H9 (cell line): ENCODE measurements at regions not wholly inside any gene's neighbourhood (a gene's known extent, or its start where the extent isn't known, plus 50 kb on each side); places are given as distances from the start of the nearest gene placed in this dataset.

Experiments used
- DNase-seq: peaks from one replicate; pipeline ENCODE4 v3.0.0-alpha.2; 2017
- H2AFZ ChIP-seq: one replicate; pipeline ENCODE4 v1.6.1; 2013; ENCODE audit warnings: mild to moderate bottlenecking, low read length, control low read depth, moderate library complexity
- H2AK5ac ChIP-seq: 2 replicates; pipeline ENCODE4 v1.6.1; 2013; ENCODE audit warnings: low read length, control low read depth, mixed read lengths; ENCODE audit not compliant: insufficient read length
- H2BK120ac ChIP-seq: one replicate; pipeline ENCODE4 v1.6.1; 2013; ENCODE audit warnings: low read depth, mild to moderate bottlenecking, low read length, control low read depth, inconsistent platforms; ENCODE audit not compliant: poor library complexity, severe bottlenecking
- H2BK12ac ChIP-seq: 2 replicates; pipeline ENCODE4 v1.6.1; 2013; ENCODE audit warnings: low read length, control low read depth, mixed read lengths, low read depth; ENCODE audit not compliant: insufficient read length
- H2BK15ac ChIP-seq: 2 replicates; pipeline ENCODE4 v1.6.1; 2013; ENCODE audit warnings: low read depth, low read length, control low read depth
- H2BK20ac ChIP-seq: one replicate; pipeline ENCODE4 v1.6.1; 2013; ENCODE audit warnings: low read depth, mild to moderate bottlenecking, low read length, control low read depth, inconsistent platforms; ENCODE audit not compliant: poor library complexity, severe bottlenecking
- H2BK5ac ChIP-seq: 2 replicates; pipeline ENCODE4 v1.6.1; 2013; ENCODE audit warnings: low read length, control low read depth, mixed read lengths; ENCODE audit not compliant: insufficient read length
- H3K14ac ChIP-seq: 2 replicates; pipeline ENCODE4 v1.6.1; 2013; ENCODE audit warnings: low read length, control low read depth; ENCODE audit not compliant: insufficient read depth
- H3K18ac ChIP-seq: 2 replicates; pipeline ENCODE4 v1.6.1; 2013; ENCODE audit warnings: low read depth, mild to moderate bottlenecking, mixed read lengths, low read length, control low read depth; ENCODE audit not compliant: insufficient read length
- H3K23ac ChIP-seq: 2 replicates; pipeline ENCODE4 v1.6.1; 2013; ENCODE audit warnings: low read length, control low read depth, mixed read lengths, low read depth; ENCODE audit not compliant: insufficient read length
- H3K23me2 ChIP-seq: 2 replicates; pipeline ENCODE4 v1.6.1; 2013; ENCODE audit warnings: low read depth, mild to moderate bottlenecking, mixed read lengths, low read length, control low read depth; ENCODE audit not compliant: insufficient read length, poor library complexity, severe bottlenecking
- H3K27ac ChIP-seq: 2 replicates; pipeline ENCODE4 v1.5.1; 2013; ENCODE audit warnings: low read length, control low read depth, mixed read lengths, low read depth; ENCODE audit not compliant: insufficient read length
- H3K27me3 ChIP-seq: 2 replicates; pipeline ENCODE4 v1.6.1; 2013; ENCODE audit warnings: low read length, control low read depth, inconsistent platforms; ENCODE audit not compliant: insufficient read depth
- H3K4ac ChIP-seq: 2 replicates; pipeline ENCODE4 v1.6.1; 2013; ENCODE audit warnings: low read depth, mild to moderate bottlenecking, control low read depth, inconsistent platforms, low read length, moderate library complexity
- H3K4me1 ChIP-seq: 2 replicates; pipeline ENCODE4 v1.6.1; 2013; ENCODE audit warnings: low read length, control low read depth, inconsistent platforms; ENCODE audit not compliant: insufficient read depth
- H3K4me2 ChIP-seq: 2 replicates; pipeline ENCODE4 v1.6.1; 2013; ENCODE audit warnings: low read length, control low read depth, mixed read lengths; ENCODE audit not compliant: insufficient read length, insufficient read depth
- H3K56ac ChIP-seq: 2 replicates; pipeline ENCODE4 v1.6.1; 2013; ENCODE audit warnings: low read depth, mild to moderate bottlenecking, mixed read lengths, low read length, control low read depth; ENCODE audit not compliant: insufficient read length
- H3K79me1 ChIP-seq: 2 replicates; pipeline ENCODE4 v1.6.1; 2013; ENCODE audit warnings: low read depth, mild to moderate bottlenecking, moderate library complexity, low read length, control low read depth, inconsistent platforms; ENCODE audit not compliant: insufficient read depth, poor library complexity, severe bottlenecking
- H3K79me2 ChIP-seq: 2 replicates; pipeline ENCODE4 v1.6.1; 2013; ENCODE audit warnings: low read length, control low read depth, inconsistent platforms; ENCODE audit not compliant: insufficient read depth
- H3K9ac ChIP-seq: 2 replicates; pipeline ENCODE4 v1.6.1; 2013; ENCODE audit warnings: low read length, control low read depth, mixed read lengths; ENCODE audit not compliant: insufficient read length; ENCODE audit errors: extremely low read depth
- H3K9me3 ChIP-seq: one replicate; pipeline ENCODE4 v1.6.1; 2013; ENCODE audit warnings: low read depth, low read length, inconsistent platforms; ENCODE audit not compliant: control insufficient read depth
- H3T11ph ChIP-seq: one replicate; pipeline ENCODE4 v1.6.1; 2013; ENCODE audit warnings: mild to moderate bottlenecking, low read length, control low read depth, inconsistent platforms
- H4K20me1 ChIP-seq: one replicate; pipeline ENCODE4 v1.6.1; 2013; ENCODE audit not compliant: control insufficient read depth, insufficient read length, insufficient read depth
- H4K5ac ChIP-seq: 2 replicates; pipeline ENCODE4 v1.6.1; 2013; ENCODE audit warnings: low read depth, mild to moderate bottlenecking, mixed read lengths, low read length, control low read depth; ENCODE audit not compliant: insufficient read length
- H4K8ac ChIP-seq: replicated peaks from 2 replicates; pipeline ENCODE4 v1.6.1; 2013; ENCODE audit warnings: low read length, control low read depth, mixed read lengths, low read depth; ENCODE audit not compliant: insufficient read length
- H4K91ac ChIP-seq: 2 replicates; pipeline ENCODE4 v1.6.1; 2013; ENCODE audit warnings: low read depth, mild to moderate bottlenecking, moderate library complexity, mixed read lengths, low read length, control low read depth; ENCODE audit not compliant: insufficient read length
- H3K27ac Mint-ChIP-seq, 3 experiments: 2 replicates in 2 of 3; 3 replicates in 1 of 3; pipeline ENCODE4 v1.8.0; 2020 to 2021; ENCODE audit warnings: mixed read lengths in 3 of 3, mild to moderate bottlenecking in 1 of 3, moderate library complexity in 1 of 3
- H3K27me3 Mint-ChIP-seq: 2 replicates; pipeline ENCODE4 v1.8.0; 2021; ENCODE audit warnings: low read depth, mild to moderate bottlenecking, moderate library complexity, mixed read lengths
- H3K36me3 Mint-ChIP-seq, 3 experiments: 2 replicates in 2 of 3; 3 replicates in 1 of 3; pipeline ENCODE4 v1.8.0; 2020 to 2021; ENCODE audit warnings: low read depth in 3 of 3, mixed read lengths in 3 of 3; ENCODE audit not compliant: insufficient read depth in 1 of 3
- H3K4me1 Mint-ChIP-seq, 2 experiments: 2 replicates each; pipeline ENCODE4 v1.8.0; 2020; ENCODE audit warnings: mixed read lengths in 2 of 2
- H3K4me3 Mint-ChIP-seq, 2 experiments: 2 replicates in 1 of 2; 3 replicates in 1 of 2; pipeline ENCODE4 v1.8.0; 2020 to 2021; ENCODE audit warnings: mild to moderate bottlenecking in 2 of 2, mixed read lengths in 2 of 2, moderate library complexity in 1 of 2
- H3K9me3 Mint-ChIP-seq, 2 experiments: 2 replicates in 1 of 2; 3 replicates in 1 of 2; pipeline ENCODE4 v1.8.0; 2020; ENCODE audit warnings: mild to moderate bottlenecking in 2 of 2, mixed read lengths in 2 of 2, moderate library complexity in 1 of 2
- WGBS: extraction: QIAGEN DNeasy Blood & Tissue Kit; methylation state at CpG from one replicate; pipeline ENCODE4 v1.1.7; 2013; ENCODE audit warnings: missing lambda C conversion rate, low lambda C conversion rate, mixed read lengths; ENCODE audit not compliant: insufficient read length; ENCODE audit errors: extremely low coverage; 5-methylcytosine and 5-hydroxymethylcytosine counted together
- TF ChIP-seq, protein P1 (sequence below): fragments of 200-600 bp; sonication (generic); conservative IDR thresholded peaks from 3 replicates; pipeline ENCODE4 v1.8.0; 2021; ENCODE audit warnings: antibody characterized with exemption, mild to moderate bottlenecking

DNA sequence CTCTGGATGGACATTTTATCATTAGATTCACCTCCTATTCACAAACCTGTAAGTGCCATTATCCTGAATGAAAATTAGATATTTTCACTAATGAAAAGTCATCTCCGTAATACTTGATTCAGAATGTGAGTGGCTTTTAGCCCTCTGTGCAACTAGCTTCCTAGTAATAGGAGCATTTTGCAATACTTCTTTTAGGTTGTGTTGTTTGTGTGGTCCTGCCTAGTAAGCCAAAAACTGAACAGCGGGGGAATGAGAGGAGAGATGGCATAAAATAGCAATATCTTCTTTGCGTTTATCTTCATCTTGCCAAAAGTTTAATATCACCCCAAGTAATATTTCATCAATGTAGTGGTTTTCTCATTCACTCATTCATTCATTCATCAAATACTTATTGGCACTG is 507.5 kb upstream of the CELF2 start:
- Mint-ChIP-seq H3K4me3 (no peak overlapping the region), H3K27me3 (no peaks in the 10 kb centered on the region), H3K4me1 (no peaks in the 10 kb centered on the region; a peak in 1 of 4 replicates), H3K27ac (no peak overlapping the region), H3K36me3 (no peaks in the 10 kb centered on the region), H3K9me3 (no peaks in the 10 kb centered on the region)
- H3K9ac ChIP-seq, result no peak overlapping the region
- H2BK20ac ChIP-seq, result no peak overlapping the region
- no peak overlapping the region for H4K91ac ChIP-seq
- no peaks in the 10 kb centered on the region for H3K9me3 ChIP-seq
- no peaks in the 10 kb centered on the region for H3K79me2 ChIP-seq
- H3K18ac ChIP-seq, result no peak overlapping the region
- no peak for DNase-seq
- H3K56ac ChIP-seq, result no peak overlapping the region
- no peaks in the 10 kb centered on the region for H4K20me1 ChIP-seq
- H3T11ph ChIP-seq, result no peak overlapping the region
- H3K27me3 ChIP-seq, result no peaks in the 10 kb centered on the region
- TF ChIP-seq, protein P1, sequence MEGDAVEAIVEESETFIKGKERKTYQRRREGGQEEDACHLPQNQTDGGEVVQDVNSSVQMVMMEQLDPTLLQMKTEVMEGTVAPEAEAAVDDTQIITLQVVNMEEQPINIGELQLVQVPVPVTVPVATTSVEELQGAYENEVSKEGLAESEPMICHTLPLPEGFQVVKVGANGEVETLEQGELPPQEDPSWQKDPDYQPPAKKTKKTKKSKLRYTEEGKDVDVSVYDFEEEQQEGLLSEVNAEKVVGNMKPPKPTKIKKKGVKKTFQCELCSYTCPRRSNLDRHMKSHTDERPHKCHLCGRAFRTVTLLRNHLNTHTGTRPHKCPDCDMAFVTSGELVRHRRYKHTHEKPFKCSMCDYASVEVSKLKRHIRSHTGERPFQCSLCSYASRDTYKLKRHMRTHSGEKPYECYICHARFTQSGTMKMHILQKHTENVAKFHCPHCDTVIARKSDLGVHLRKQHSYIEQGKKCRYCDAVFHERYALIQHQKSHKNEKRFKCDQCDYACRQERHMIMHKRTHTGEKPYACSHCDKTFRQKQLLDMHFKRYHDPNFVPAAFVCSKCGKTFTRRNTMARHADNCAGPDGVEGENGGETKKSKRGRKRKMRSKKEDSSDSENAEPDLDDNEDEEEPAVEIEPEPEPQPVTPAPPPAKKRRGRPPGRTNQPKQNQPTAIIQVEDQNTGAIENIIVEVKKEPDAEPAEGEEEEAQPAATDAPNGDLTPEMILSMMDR, result no peak
- no peak overlapping the region for H2BK15ac ChIP-seq
- H3K23ac ChIP-seq, result no peak overlapping the region
- H4K8ac ChIP-seq, result no peak overlapping the region
- no peak overlapping the region for H2BK120ac ChIP-seq
- H3K4me1 ChIP-seq, result no peaks in the 10 kb centered on the region
- H2BK5ac ChIP-seq, result no peak overlapping the region
- H3K79me1 ChIP-seq, result no peaks in the 10 kb centered on the region
- no CpG with 5 or more reads among the region's 3 CpGs for WGBS
- no peak overlapping the region for H3K4ac ChIP-seq
- H3K27ac ChIP-seq, result no peak overlapping the region
- no peak overlapping the region for H2AFZ ChIP-seq
- no peak overlapping the region for H4K5ac ChIP-seq
- H3K23me2 ChIP-seq, result no peaks in the 10 kb centered on the region
- no peak overlapping the region for H2BK12ac ChIP-seq
- no peak overlapping the region for H2AK5ac ChIP-seq
- H3K14ac ChIP-seq, result no peak overlapping the region
- no peak overlapping the region for H3K4me2 ChIP-seq
